ENCODE measurements at regions not wholly inside any gene's neighbourhood (a gene's known extent, or its start where the extent isn't known, plus 50 kb on each side); places are given as distances from the start of the nearest gene placed in this dataset.

DNA sequence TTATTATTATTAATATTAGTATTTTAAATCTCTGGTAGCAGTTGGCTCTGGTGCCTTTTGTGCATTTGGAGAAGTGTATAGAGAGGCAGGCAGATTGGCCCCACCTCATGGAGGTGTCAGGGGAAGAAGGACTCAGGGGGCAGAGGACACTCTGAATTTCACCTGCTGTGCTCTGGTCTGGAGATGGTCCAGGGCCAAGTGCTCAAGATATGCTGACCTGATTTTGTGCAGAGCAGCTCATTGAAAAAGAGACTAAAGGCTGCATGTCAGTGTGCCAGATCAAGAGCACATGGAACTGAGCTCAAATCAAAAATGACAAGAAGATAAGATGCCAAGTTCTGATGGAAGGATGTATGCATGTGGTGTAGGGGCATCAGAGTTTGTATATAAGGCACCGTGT lies 323.6 kb upstream of the TNP1 start:
- no peaks in the 10 kb centered on the region for H3K36me3 ChIP-seq (ENCODE audit: control insufficient read depth in 2 of 2, insufficient read depth in 2 of 2, low read length in 1 of 2)
- 78 to 85% methylated on average over 1 of the region's 1 CpG for WGBS, 2 donors
- no peaks in the 10 kb centered on the region for H3K4me1 ChIP-seq (ENCODE audit: control insufficient read depth in 2 of 2, insufficient read depth in 2 of 2, low read length in 1 of 2)
- no peak overlapping the region for H3K27ac ChIP-seq (ENCODE audit: low read depth in 2 of 2, low read length in 1 of 2)
- no peaks in the 10 kb centered on the region for H3K9me3 ChIP-seq (ENCODE audit: control insufficient read depth in 2 of 2, insufficient read depth in 1 of 2, low read depth in 1 of 2, low read length in 1 of 2)
- no peaks in the 10 kb centered on the region for H3K27me3 ChIP-seq (ENCODE audit: control insufficient read depth in 1 of 2, insufficient read depth in 2 of 2, low read length in 2 of 2)
- no peak overlapping the region for H3K4me3 ChIP-seq (ENCODE audit: low read depth in 1 of 2, low read length in 2 of 2)

DNA sequence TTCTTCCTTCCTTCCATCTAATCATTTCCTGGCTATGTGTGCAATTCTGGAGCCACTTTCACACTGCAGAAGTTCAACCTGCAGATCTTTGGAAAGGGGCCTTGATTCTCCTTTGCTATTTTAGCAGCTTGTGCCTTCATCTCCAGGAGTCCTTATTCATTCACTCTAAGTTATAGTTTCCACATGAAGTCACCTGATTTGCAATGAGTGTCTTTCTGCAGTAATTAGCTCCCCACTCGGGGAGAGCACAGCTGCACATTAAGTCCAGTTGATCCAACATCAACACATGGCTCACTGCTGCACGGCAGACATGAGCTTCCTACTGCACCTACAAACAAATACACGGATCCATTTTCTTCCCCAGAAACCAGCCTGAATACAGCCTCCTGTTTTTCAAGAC lies 323.1 kb upstream of the TNP1 start:
- Histone ChIP-seq H3K4me3 (ENCODE audit: low read depth in 1 of 2, low read length in 2 of 2) (no peak overlapping the region), H3K36me3 (ENCODE audit: control insufficient read depth in 2 of 2, insufficient read depth in 2 of 2, low read length in 1 of 2) (no peaks in the 10 kb centered on the region), H3K27me3 (ENCODE audit: control insufficient read depth in 1 of 2, insufficient read depth in 2 of 2, low read length in 2 of 2) (no peaks in the 10 kb centered on the region), H3K27ac (ENCODE audit: low read depth in 2 of 2, low read length in 1 of 2) (no peak overlapping the region), H3K4me1 (ENCODE audit: control insufficient read depth in 2 of 2, insufficient read depth in 2 of 2, low read length in 1 of 2) (no peaks in the 10 kb centered on the region), H3K9me3 (ENCODE audit: control insufficient read depth in 2 of 2, insufficient read depth in 1 of 2, low read depth in 1 of 2, low read length in 1 of 2) (no peaks in the 10 kb centered on the region)
- WGBS, 2 donors, result 65 to 72% methylated on average over 3 of the region's 3 CpGs

DNA sequence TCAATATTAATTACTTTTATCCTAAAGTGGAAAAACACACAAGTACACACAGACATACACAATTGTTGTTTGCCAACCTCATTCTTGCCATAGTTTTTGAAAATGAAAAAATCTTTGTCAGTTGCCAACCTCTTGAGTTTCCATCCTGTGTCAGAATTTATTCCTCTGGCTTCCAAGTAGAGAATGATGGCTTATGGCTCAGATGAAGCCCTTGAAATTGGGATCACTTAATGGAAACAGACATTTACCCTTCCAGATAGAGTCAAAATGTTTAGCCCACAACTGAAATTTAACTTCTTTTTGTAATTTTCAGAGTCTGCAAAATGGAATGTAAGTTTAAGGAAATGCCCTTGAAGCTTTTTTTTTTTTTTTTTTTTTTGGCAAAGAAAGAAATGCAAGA lies 321.6 kb upstream of the TNP1 start:
- no peaks in the 10 kb centered on the region for H3K36me3 ChIP-seq (ENCODE audit: control insufficient read depth in 2 of 2, insufficient read depth in 2 of 2, low read length in 1 of 2)
- no peaks in the 10 kb centered on the region for H3K4me1 ChIP-seq (ENCODE audit: control insufficient read depth in 2 of 2, insufficient read depth in 2 of 2, low read length in 1 of 2)
- no peak overlapping the region for H3K4me3 ChIP-seq (ENCODE audit: low read depth in 1 of 2, low read length in 2 of 2)
- H3K9me3 ChIP-seq (ENCODE audit: control insufficient read depth in 2 of 2, insufficient read depth in 1 of 2, low read depth in 1 of 2, low read length in 1 of 2), result no peaks in the 10 kb centered on the region
- no peaks in the 10 kb centered on the region for H3K27me3 ChIP-seq (ENCODE audit: control insufficient read depth in 1 of 2, insufficient read depth in 2 of 2, low read length in 2 of 2)
- no peak overlapping the region for H3K27ac ChIP-seq (ENCODE audit: low read depth in 2 of 2, low read length in 1 of 2)

DNA sequence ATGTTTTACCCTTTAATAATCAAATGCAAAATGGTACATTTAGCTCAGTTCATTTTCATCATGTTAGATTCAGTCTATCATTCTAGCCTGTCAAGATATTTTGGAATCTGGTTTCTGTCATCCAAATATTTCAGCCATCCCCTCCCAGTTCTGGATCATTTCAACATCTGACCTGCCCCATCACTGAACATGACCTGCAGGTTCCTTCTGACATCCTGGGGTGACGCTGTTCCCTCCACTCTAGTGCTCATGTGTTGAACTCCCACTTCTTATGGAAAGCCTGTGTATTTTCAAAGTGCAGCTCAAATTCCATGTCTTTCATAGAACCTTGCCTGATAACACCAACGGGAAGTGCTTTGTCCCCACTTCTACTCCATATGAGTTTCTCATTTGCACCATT lies 320.0 kb upstream of the TNP1 start:
- WGBS, 2 donors, result 81% methylated on average over 2 of the region's 2 CpGs
- no peaks in the 10 kb centered on the region for H3K9me3 ChIP-seq (ENCODE audit: control insufficient read depth in 2 of 2, insufficient read depth in 1 of 2, low read depth in 1 of 2, low read length in 1 of 2)

DNA sequence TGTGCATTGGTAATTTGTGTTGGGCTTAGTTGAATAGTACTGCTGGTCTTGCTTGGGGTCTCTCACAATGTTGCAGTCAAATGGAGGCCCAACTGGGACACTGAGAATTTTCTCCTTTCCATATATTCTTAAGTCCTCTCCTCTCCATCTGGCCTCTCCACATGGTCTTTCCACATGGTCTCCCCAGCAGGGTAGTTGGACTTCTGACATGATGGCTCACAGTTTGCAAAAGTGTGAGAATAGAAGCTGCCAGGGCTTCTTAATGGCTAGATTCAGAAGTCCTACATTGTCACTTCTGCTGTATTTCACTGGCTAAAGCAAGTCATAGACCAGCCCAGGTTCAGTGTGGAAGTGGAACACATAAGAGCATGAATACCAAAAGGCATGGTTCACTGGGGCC lies 318.5 kb upstream of the TNP1 start:
- Histone ChIP-seq H3K4me3 (ENCODE audit: low read depth in 1 of 2, low read length in 2 of 2) (no peak overlapping the region), H3K4me1 (ENCODE audit: control insufficient read depth in 2 of 2, insufficient read depth in 2 of 2, low read length in 1 of 2) (no peaks in the 10 kb centered on the region), H3K27ac (ENCODE audit: low read depth in 2 of 2, low read length in 1 of 2) (no peak overlapping the region), H3K27me3 (ENCODE audit: control insufficient read depth in 1 of 2, insufficient read depth in 2 of 2, low read length in 2 of 2) (no peaks in the 10 kb centered on the region), H3K9me3 (ENCODE audit: control insufficient read depth in 2 of 2, insufficient read depth in 1 of 2, low read depth in 1 of 2, low read length in 1 of 2) (no peaks in the 10 kb centered on the region), H3K36me3 (ENCODE audit: control insufficient read depth in 2 of 2, insufficient read depth in 2 of 2, low read length in 1 of 2) (no peaks in the 10 kb centered on the region)

More for the DNA sequence above, 320.0 kb upstream of the TNP1 start:
- Histone ChIP-seq H3K27ac (ENCODE audit: low read depth in 2 of 2, low read length in 1 of 2) (no peak overlapping the region), H3K36me3 (ENCODE audit: control insufficient read depth in 2 of 2, insufficient read depth in 2 of 2, low read length in 1 of 2) (no peaks in the 10 kb centered on the region), H3K4me3 (ENCODE audit: low read depth in 1 of 2, low read length in 2 of 2) (no peak overlapping the region), H3K4me1 (ENCODE audit: control insufficient read depth in 2 of 2, insufficient read depth in 2 of 2, low read length in 1 of 2) (no peaks in the 10 kb centered on the region), H3K27me3 (ENCODE audit: control insufficient read depth in 1 of 2, insufficient read depth in 2 of 2, low read length in 2 of 2) (no peaks in the 10 kb centered on the region)

DNA sequence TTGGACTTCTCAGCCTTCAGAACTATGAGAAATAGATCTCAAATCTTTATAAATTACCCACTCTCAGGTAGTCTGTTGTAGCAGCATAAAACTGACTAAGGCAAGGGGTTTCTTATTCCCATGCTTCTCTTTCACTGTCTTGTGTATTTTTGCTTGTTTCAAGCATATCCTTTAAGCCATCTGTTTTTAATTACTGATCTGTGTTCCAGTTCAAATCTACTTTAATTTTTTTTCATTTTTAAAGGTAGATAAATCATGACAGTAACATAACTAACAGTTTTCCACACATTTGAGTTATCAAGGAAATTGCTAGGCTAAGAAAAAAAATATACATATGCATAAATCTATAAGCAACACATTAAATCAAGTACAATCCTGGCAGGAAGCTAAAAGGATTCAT lies 317.9 kb upstream of the TNP1 start:
- Histone ChIP-seq H3K36me3 (ENCODE audit: control insufficient read depth in 2 of 2, insufficient read depth in 2 of 2, low read length in 1 of 2) (no peaks in the 10 kb centered on the region), H3K27me3 (ENCODE audit: control insufficient read depth in 1 of 2, insufficient read depth in 2 of 2, low read length in 2 of 2) (no peaks in the 10 kb centered on the region), H3K9me3 (ENCODE audit: control insufficient read depth in 2 of 2, insufficient read depth in 1 of 2, low read depth in 1 of 2, low read length in 1 of 2) (no peaks in the 10 kb centered on the region), H3K4me3 (ENCODE audit: low read depth in 1 of 2, low read length in 2 of 2) (no peak overlapping the region), H3K27ac (ENCODE audit: low read depth in 2 of 2, low read length in 1 of 2) (no peak overlapping the region), H3K4me1 (ENCODE audit: control insufficient read depth in 2 of 2, insufficient read depth in 2 of 2, low read length in 1 of 2) (no peaks in the 10 kb centered on the region)

DNA sequence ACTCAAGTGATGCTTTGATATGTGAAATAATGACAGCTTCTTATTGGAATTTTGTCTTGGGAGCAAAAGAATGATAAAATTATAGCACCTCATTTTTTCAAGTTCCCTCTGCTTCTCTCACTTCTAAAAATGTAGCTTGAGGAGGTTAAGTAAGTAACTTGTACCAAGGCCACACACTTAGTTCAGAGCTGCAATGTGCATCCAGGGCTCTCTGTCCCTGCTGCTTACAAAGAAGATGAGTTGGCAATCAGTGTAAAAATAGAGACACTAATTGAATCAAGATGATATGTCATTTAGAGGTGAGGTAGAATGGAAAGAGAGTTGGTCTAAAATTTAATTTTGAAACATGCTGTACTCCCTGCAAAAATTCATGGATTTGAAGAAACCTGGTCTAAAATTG lies 312.0 kb upstream of the TNP1 start:
- H3K4me3 ChIP-seq (ENCODE audit: low read depth in 1 of 2, low read length in 2 of 2), result no peak overlapping the region
- no peak overlapping the region for H3K27ac ChIP-seq (ENCODE audit: low read depth in 2 of 2, low read length in 1 of 2)
- no peaks in the 10 kb centered on the region for H3K9me3 ChIP-seq (ENCODE audit: control insufficient read depth in 2 of 2, insufficient read depth in 1 of 2, low read depth in 1 of 2, low read length in 1 of 2)
- no peaks in the 10 kb centered on the region for H3K36me3 ChIP-seq (ENCODE audit: control insufficient read depth in 2 of 2, insufficient read depth in 2 of 2, low read length in 1 of 2)
- H3K27me3 ChIP-seq (ENCODE audit: control insufficient read depth in 1 of 2, insufficient read depth in 2 of 2, low read length in 2 of 2), result no peaks in the 10 kb centered on the region
- H3K4me1 ChIP-seq (ENCODE audit: control insufficient read depth in 2 of 2, insufficient read depth in 2 of 2, low read length in 1 of 2), result no peaks in the 10 kb centered on the region

DNA sequence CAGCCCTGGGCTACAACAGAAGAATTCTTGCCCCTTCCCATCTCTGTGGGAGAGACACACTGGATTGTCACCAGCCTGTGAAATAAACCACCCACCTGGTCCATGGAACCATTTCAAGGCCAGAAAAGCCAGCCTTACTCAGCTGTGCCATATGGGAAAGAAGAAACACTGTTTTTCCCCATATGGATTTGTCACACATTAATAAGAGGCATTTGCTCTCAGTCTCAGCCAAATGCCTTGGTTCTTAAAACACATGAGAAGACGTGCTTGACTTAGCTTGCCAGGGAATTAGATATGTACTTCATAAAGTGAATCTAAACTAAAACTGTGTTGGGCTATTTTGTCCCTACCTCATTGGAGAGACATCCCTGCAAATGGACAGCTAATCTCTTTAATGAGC lies 308.6 kb upstream of the TNP1 start:
- no peak overlapping the region for H3K4me3 ChIP-seq (ENCODE audit: low read depth in 1 of 2, low read length in 2 of 2)
- H3K27me3 ChIP-seq (ENCODE audit: control insufficient read depth in 1 of 2, insufficient read depth in 2 of 2, low read length in 2 of 2), result no peaks in the 10 kb centered on the region
- no peaks in the 10 kb centered on the region for H3K4me1 ChIP-seq (ENCODE audit: control insufficient read depth in 2 of 2, insufficient read depth in 2 of 2, low read length in 1 of 2)
- no peaks in the 10 kb centered on the region for H3K36me3 ChIP-seq (ENCODE audit: control insufficient read depth in 2 of 2, insufficient read depth in 2 of 2, low read length in 1 of 2)
- no peak overlapping the region for H3K27ac ChIP-seq (ENCODE audit: low read depth in 2 of 2, low read length in 1 of 2)
- H3K9me3 ChIP-seq (ENCODE audit: control insufficient read depth in 2 of 2, insufficient read depth in 1 of 2, low read depth in 1 of 2, low read length in 1 of 2), result no peaks in the 10 kb centered on the region
- 50 to 58% methylated on average over 1 of the region's 1 CpG for WGBS, 2 donors

DNA sequence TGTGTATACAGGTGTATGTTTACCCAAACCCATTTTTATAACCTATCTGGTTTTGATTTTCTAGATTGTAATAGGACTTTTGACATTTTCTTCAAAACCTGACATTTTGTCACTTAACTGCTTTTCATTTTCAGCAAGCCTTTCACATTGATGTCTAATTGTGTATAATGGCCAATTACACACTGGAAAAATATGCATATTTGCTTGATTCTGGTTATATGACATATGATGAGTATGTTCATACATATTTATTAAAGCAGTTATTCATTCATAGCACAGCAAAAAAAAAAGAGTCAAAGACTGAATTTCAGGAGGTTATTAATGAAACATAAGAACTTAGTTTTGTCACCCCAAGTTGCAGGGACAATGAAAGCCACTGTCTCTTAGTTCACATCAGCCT lies 307.7 kb upstream of the TNP1 start:
- H3K9me3 ChIP-seq (ENCODE audit: control insufficient read depth in 2 of 2, insufficient read depth in 1 of 2, low read depth in 1 of 2, low read length in 1 of 2), result no peaks in the 10 kb centered on the region
- H3K27me3 ChIP-seq (ENCODE audit: control insufficient read depth in 1 of 2, insufficient read depth in 2 of 2, low read length in 2 of 2), result no peaks in the 10 kb centered on the region
- H3K4me3 ChIP-seq (ENCODE audit: low read depth in 1 of 2, low read length in 2 of 2), result no peak overlapping the region
- H3K27ac ChIP-seq (ENCODE audit: low read depth in 2 of 2, low read length in 1 of 2), result no peak overlapping the region
- H3K4me1 ChIP-seq (ENCODE audit: control insufficient read depth in 2 of 2, insufficient read depth in 2 of 2, low read length in 1 of 2), result no peaks in the 10 kb centered on the region
- H3K36me3 ChIP-seq (ENCODE audit: control insufficient read depth in 2 of 2, insufficient read depth in 2 of 2, low read length in 1 of 2), result no peaks in the 10 kb centered on the region

DNA sequence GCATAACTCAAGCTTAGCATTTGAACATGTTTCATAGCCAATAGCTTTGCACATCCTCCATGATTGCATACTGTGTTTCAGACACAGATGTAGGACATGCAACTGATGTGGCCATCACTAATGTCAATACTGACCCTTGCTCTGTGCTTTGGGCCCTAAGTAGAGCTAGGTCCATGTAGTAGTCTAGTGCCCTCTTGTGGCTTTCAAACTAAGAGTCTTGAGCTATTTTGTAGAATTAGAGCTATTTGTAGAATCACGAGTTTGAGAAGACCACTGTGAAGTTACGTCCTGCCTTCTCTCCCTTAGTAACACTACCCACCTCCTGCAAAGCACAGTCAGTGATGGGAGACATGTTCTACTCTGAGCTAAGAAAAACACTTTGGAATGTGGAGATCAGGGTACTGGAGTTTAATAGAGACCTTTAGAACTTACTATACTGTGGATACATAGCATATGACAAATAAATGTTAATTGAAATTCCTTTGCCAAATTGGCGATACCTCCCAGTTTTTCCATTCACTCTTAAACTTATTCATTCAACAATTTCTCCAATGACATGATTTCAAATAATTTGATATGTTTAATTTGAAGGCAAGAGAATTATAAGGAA lies 306.5 kb upstream of the TNP1 start:
- H3K9me3 ChIP-seq (ENCODE audit: control insufficient read depth in 2 of 2, insufficient read depth in 1 of 2, low read depth in 1 of 2, low read length in 1 of 2), result no peaks in the 10 kb centered on the region
- no peaks in the 10 kb centered on the region for H3K36me3 ChIP-seq (ENCODE audit: control insufficient read depth in 2 of 2, insufficient read depth in 2 of 2, low read length in 1 of 2)
- 64 to 71% methylated on average over 3 of the region's 3 CpGs for WGBS, 2 donors
- no peak overlapping the region for H3K4me3 ChIP-seq (ENCODE audit: low read depth in 1 of 2, low read length in 2 of 2)
- H3K27ac ChIP-seq (ENCODE audit: low read depth in 2 of 2, low read length in 1 of 2), result no peak overlapping the region
- H3K4me1 ChIP-seq (ENCODE audit: control insufficient read depth in 2 of 2, insufficient read depth in 2 of 2, low read length in 1 of 2), result no peaks in the 10 kb centered on the region
- H3K27me3 ChIP-seq (ENCODE audit: control insufficient read depth in 1 of 2, insufficient read depth in 2 of 2, low read length in 2 of 2), result no peaks in the 10 kb centered on the region
